Activated CD4-positive, alpha-beta memory T cell treated with anti-CD3 and anti-CD28 coated beads for 36 hours (primary cell): ENCODE measurements at regions not wholly inside any gene's neighbourhood (a gene's known extent, or its start where the extent isn't known, plus 50 kb on each side); places are given as distances from the start of the nearest gene placed in this dataset.

Experiments
- CTCF ChIA-PET: fragments of 350-600 bp; sonication (Branson Sonifier 250); formaldehyde crosslinking; loops from one replicate; lab custom pipeline; 2021; ENCODE audit warnings: antibody characterized with exemption, inconsistent platforms; lab: Charles Lee
- POLR2A ChIA-PET: fragments of 350-600 bp; sonication (Branson Sonifier 250); formaldehyde crosslinking; loops from one replicate; lab custom pipeline; 2021; ENCODE audit warnings: antibody characterized with exemption; lab: Charles Lee
- DNase-seq: peaks from one replicate; pipeline ENCODE4 v3.0.0-alpha.2; 2020
- H3K27ac Mint-ChIP-seq: one replicate; pipeline ENCODE4 v1.8.0; 2021; ENCODE audit warnings: mixed read lengths
- H3K27me3 Mint-ChIP-seq: one replicate; pipeline ENCODE4 v1.8.0; 2021; ENCODE audit warnings: mixed read lengths
- H3K36me3 Mint-ChIP-seq: one replicate; pipeline ENCODE4 v1.8.0; 2021; ENCODE audit warnings: mixed read lengths
- H3K4me1 Mint-ChIP-seq: one replicate; pipeline ENCODE4 v1.8.0; 2021; ENCODE audit warnings: low read depth, mixed read lengths
- H3K4me3 Mint-ChIP-seq: one replicate; pipeline ENCODE4 v1.8.0; 2021; ENCODE audit warnings: mild to moderate bottlenecking, mixed read lengths
- H3K9me3 Mint-ChIP-seq: one replicate; pipeline ENCODE4 v1.8.0; 2021; ENCODE audit warnings: mixed read lengths
- intact Hi-C: fragments of 100-400 bp; cut with micrococcal nuclease; formaldehyde crosslinking; loops from one replicate; pipeline ENCODE4 v1.15.1; 2023

- Mint-ChIP-seq H3K27me3 (peaks cover 38% of the 10 kb centered on the region), H3K27ac (no peak overlapping the region), H3K4me1 (no peaks in the 10 kb centered on the region), H3K4me3 (no peak overlapping the region), H3K36me3 (no peaks in the 10 kb centered on the region), H3K9me3 (no peaks in the 10 kb centered on the region)
- ChIA-PET CTCF (interaction anchor here (1.5 kb wide), 1 partner anchor 196 kb away, joined by 4 read pairs; no protein-coding TSS in a partner anchor), POLR2A (no interaction called here)
- intact Hi-C loops = no loop called here
- no peak for DNase-seq
These were observed 188.3 kb upstream of the KCNG1 start for GRCh38 chr20:51211191-51211590.

- H3K4me3 Mint-ChIP-seq = no peak overlapping the region
- no peaks in the 10 kb centered on the region for H3K36me3 Mint-ChIP-seq
- DNase-seq = no peak
- H3K27me3 Mint-ChIP-seq = peaks cover 32% of the 10 kb centered on the region
- CTCF ChIA-PET = interaction anchor here (0.6 to 1.5 kb wide), 4 partner anchors 9 to 225 kb away, joined by 4 to 5 read pairs (median 4); no protein-coding TSS in a partner anchor
- POLR2A ChIA-PET = no interaction called here
- no peaks in the 10 kb centered on the region for H3K4me1 Mint-ChIP-seq
- H3K27ac Mint-ChIP-seq = no peak overlapping the region
- intact Hi-C loops = no loop called here
- no peaks in the 10 kb centered on the region for H3K9me3 Mint-ChIP-seq
These were observed 187.2 kb upstream of the KCNG1 start for GRCh38 chr20:51210084-51210483.

- DNase-seq = no peak
- Mint-ChIP-seq H3K4me1 (no peaks in the 10 kb centered on the region), H3K9me3 (no peaks in the 10 kb centered on the region), H3K4me3 (no peak overlapping the region), H3K27me3 (peaks cover 33% of the 10 kb centered on the region), H3K27ac (no peak overlapping the region), H3K36me3 (no peaks in the 10 kb centered on the region)
- POLR2A ChIA-PET = no interaction called here
- intact Hi-C loops = no loop called here
- CTCF ChIA-PET = interaction anchor here (1.0 to 1.5 kb wide), 2 partner anchors 12 to 13 kb away, joined by 4 read pairs; no protein-coding TSS in a partner anchor
These were observed 185.3 kb upstream of the KCNG1 start for GRCh38 chr20:51208162-51208561.

GRCh38 chr20:51206032-51206662 lies 183.2 kb upstream of the KCNG1 start:
- Mint-ChIP-seq H3K9me3 (no peaks in the 10 kb centered on the region), H3K27me3 (peaks cover 24% of the 10 kb centered on the region), H3K36me3 (no peaks in the 10 kb centered on the region), H3K27ac (no peak overlapping the region), H3K4me1 (no peaks in the 10 kb centered on the region), H3K4me3 (no peak overlapping the region)
- ChIA-PET POLR2A (no interaction called here), CTCF (no interaction called here)
- intact Hi-C loops = no loop called here
- DNase-seq = no peak

GRCh38 chr20:51204794-51205193 lies 181.9 kb upstream of the KCNG1 start:
- Mint-ChIP-seq H3K4me3 (no peak overlapping the region), H3K9me3 (no peaks in the 10 kb centered on the region), H3K27me3 (peaks cover 18% of the 10 kb centered on the region), H3K27ac (no peak overlapping the region), H3K4me1 (no peaks in the 10 kb centered on the region), H3K36me3 (no peaks in the 10 kb centered on the region)
- intact Hi-C loops = no loop called here
- ChIA-PET POLR2A (no interaction called here), CTCF (interaction anchor here (0.9 to 1.4 kb wide), 2 partner anchors 9 to 496 kb away, joined by 3 read pairs; no protein-coding TSS in a partner anchor)
- DNase-seq = no peak

- peaks cover 18% of the 10 kb centered on the region for H3K27me3 Mint-ChIP-seq
- H3K36me3 Mint-ChIP-seq = no peaks in the 10 kb centered on the region
- no peak overlapping the region for H3K4me3 Mint-ChIP-seq
- intact Hi-C loops = no loop called here
- no peaks in the 10 kb centered on the region for H3K4me1 Mint-ChIP-seq
- ChIA-PET POLR2A (no interaction called here), CTCF (interaction anchor here (0.9 to 1.4 kb wide), 2 partner anchors 9 to 496 kb away, joined by 3 read pairs; no protein-coding TSS in a partner anchor)
- DNase-seq = no peak
- no peak overlapping the region for H3K27ac Mint-ChIP-seq
- H3K9me3 Mint-ChIP-seq = no peaks in the 10 kb centered on the region
These were observed 181.3 kb upstream of the KCNG1 start for GRCh38 chr20:51204051-51204715.

- ChIA-PET POLR2A (no interaction called here), CTCF (no interaction called here)
- no peak overlapping the region for H3K27ac Mint-ChIP-seq
- H3K36me3 Mint-ChIP-seq = no peaks in the 10 kb centered on the region
- no peak for DNase-seq
- no peak overlapping the region for H3K4me3 Mint-ChIP-seq
- no peaks in the 10 kb centered on the region for H3K4me1 Mint-ChIP-seq
- intact Hi-C loops = no loop called here
- peaks cover 18% of the 10 kb centered on the region for H3K27me3 Mint-ChIP-seq
- no peaks in the 10 kb centered on the region for H3K9me3 Mint-ChIP-seq
These were observed 179.4 kb upstream of the KCNG1 start for GRCh38 chr20:51202304-51202703.

GRCh38 chr20:51199920-51200319 lies 177.0 kb upstream of the KCNG1 start:
- intact Hi-C loops = no loop called here
- Mint-ChIP-seq H3K27ac (no peak overlapping the region), H3K36me3 (no peaks in the 10 kb centered on the region), H3K4me3 (no peak overlapping the region), H3K9me3 (no peaks in the 10 kb centered on the region), H3K27me3 (peaks cover 18% of the 10 kb centered on the region), H3K4me1 (no peaks in the 10 kb centered on the region)
- CTCF ChIA-PET = no interaction called here
- no peak for DNase-seq
- POLR2A ChIA-PET = no interaction called here

GRCh38 chr20:51198876-51199523 lies 176.1 kb upstream of the KCNG1 start:
- Mint-ChIP-seq H3K36me3 (no peaks in the 10 kb centered on the region), H3K27ac (no peak overlapping the region), H3K4me3 (no peak overlapping the region), H3K27me3 (peaks cover 13% of the 10 kb centered on the region), H3K9me3 (no peaks in the 10 kb centered on the region), H3K4me1 (no peaks in the 10 kb centered on the region)
- ChIA-PET CTCF (no interaction called here), POLR2A (no interaction called here)
- DNase-seq = no peak
- intact Hi-C loops = no loop called here

- Mint-ChIP-seq H3K4me1 (no peaks in the 10 kb centered on the region), H3K27me3 (peaks cover 13% of the 10 kb centered on the region), H3K27ac (no peak overlapping the region), H3K36me3 (no peaks in the 10 kb centered on the region), H3K4me3 (no peak overlapping the region), H3K9me3 (no peaks in the 10 kb centered on the region)
- ChIA-PET CTCF (no interaction called here), POLR2A (no interaction called here)
- intact Hi-C loops = no loop called here
- no peak for DNase-seq
These were observed 175.3 kb upstream of the KCNG1 start for GRCh38 chr20:51198238-51198637.

GRCh38 chr20:51196991-51197651 lies 174.2 kb upstream of the KCNG1 start:
- Mint-ChIP-seq H3K4me3 (no peak overlapping the region), H3K9me3 (no peaks in the 10 kb centered on the region), H3K4me1 (no peaks in the 10 kb centered on the region), H3K36me3 (no peaks in the 10 kb centered on the region), H3K27ac (no peak overlapping the region), H3K27me3 (peaks cover 12% of the 10 kb centered on the region)
- no peak for DNase-seq
- ChIA-PET POLR2A (no interaction called here), CTCF (no interaction called here)
- intact Hi-C loops = no loop called here

- no peaks in the 10 kb centered on the region for H3K36me3 Mint-ChIP-seq
- no peaks in the 10 kb centered on the region for H3K4me1 Mint-ChIP-seq
- POLR2A ChIA-PET = no interaction called here
- intact Hi-C loops = no loop called here
- H3K4me3 Mint-ChIP-seq = no peak overlapping the region
- no peak overlapping the region for H3K27ac Mint-ChIP-seq
- CTCF ChIA-PET = interaction anchor here (1.0 kb wide), 1 partner anchor 8 kb away, joined by 3 read pairs; no protein-coding TSS in a partner anchor
- H3K27me3 Mint-ChIP-seq = peaks cover 10% of the 10 kb centered on the region
- DNase-seq = no peak
- H3K9me3 Mint-ChIP-seq = no peaks in the 10 kb centered on the region
These were observed 173.1 kb upstream of the KCNG1 start for GRCh38 chr20:51195990-51196389.
